Neural crest cell (in vitro differentiated cells): ENCODE measurements at regions not wholly inside any gene's neighbourhood (a gene's known extent, or its start where the extent isn't known, plus 50 kb on each side); places are given as distances from the start of the nearest gene placed in this dataset.
"Not testable (repeated sequence)": the region's sequence is repeated elsewhere in the genome, so short reads cannot be mapped to it uniquely, and the experiment has no call there.

Experiments used
- DNase-seq: peaks from one replicate; pipeline ENCODE4 v3.0.0; 2021; ENCODE audit warnings: low read depth, mixed read lengths, low spot score
- H3K27ac Mint-ChIP-seq: one replicate; pipeline ENCODE4 v1.8.0; 2021; ENCODE audit warnings: mild to moderate bottlenecking, mixed read lengths; ENCODE audit not compliant: unreplicated experiment
- H3K27me3 Mint-ChIP-seq: 2 replicates; pipeline ENCODE4 v1.8.0; 2021; ENCODE audit warnings: low read depth, mild to moderate bottlenecking, mixed read lengths
- H3K36me3 Mint-ChIP-seq: 2 replicates; pipeline ENCODE4 v1.8.0; 2021; ENCODE audit warnings: low read depth, mild to moderate bottlenecking, mixed read lengths
- H3K4me1 Mint-ChIP-seq: 2 replicates; pipeline ENCODE4 v1.8.0; 2021; ENCODE audit warnings: mixed read lengths
- H3K4me3 Mint-ChIP-seq: one replicate; pipeline ENCODE4 v1.8.0; 2021; ENCODE audit warnings: mild to moderate bottlenecking, mixed read lengths
- H3K9me3 Mint-ChIP-seq: 2 replicates; pipeline ENCODE4 v1.8.0; 2021; ENCODE audit warnings: mixed read lengths
- TF ChIP-seq, protein P1 (sequence below): fragments of 200-600 bp; sonication (generic); conservative IDR thresholded peaks from 2 replicates; pipeline ENCODE4 v1.5.0; 2021; ENCODE audit warnings: antibody characterized with exemption, mild to moderate bottlenecking

DNA sequence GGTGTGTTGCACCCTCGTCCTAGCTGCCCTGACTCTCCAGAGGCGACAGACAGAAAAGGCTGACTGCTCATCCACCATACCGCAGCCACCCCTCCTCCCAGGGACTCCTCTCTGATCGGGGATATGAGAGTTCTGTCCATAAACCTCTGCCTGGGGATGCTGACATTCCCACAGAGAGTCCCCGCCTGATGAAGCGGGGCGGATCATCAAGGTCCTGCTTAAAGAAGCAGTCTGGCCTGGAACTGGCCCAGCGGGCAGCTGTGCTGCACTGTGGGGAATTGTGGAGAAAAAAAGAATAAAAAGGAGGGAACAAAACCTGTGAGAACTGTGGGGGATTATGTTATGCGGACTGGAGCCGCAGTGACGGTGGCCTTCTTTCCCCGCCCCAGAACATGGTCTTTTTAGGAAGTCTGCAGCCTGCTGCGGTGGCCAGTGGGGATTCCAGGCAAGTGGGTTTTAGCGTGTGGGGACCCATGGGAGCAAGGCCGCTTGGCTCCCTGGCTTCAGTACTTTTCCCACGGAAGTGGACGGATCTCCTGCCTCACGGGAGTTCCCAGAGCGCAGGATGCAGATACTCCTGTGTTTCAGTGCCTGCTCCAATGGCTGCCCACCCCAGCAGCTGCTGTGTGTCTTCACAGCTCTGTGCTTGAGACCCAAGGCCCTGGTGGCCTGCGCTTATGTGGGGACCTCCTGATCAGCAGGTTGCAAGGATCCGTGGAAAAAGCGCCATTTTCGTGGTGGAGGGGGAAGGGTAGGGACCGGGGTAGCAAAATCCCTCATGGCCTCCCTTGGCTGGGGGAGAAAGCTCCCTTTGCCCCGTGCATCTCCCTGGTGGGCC lies 1456.2 kb upstream of the SLC10A2 start:
- no peak overlapping the region for H3K27ac Mint-ChIP-seq
- H3K27me3 Mint-ChIP-seq: no peaks in the 10 kb centered on the region
- peaks cover 20% of the 10 kb centered on the region for H3K9me3 Mint-ChIP-seq
- TF ChIP-seq, protein P1, sequence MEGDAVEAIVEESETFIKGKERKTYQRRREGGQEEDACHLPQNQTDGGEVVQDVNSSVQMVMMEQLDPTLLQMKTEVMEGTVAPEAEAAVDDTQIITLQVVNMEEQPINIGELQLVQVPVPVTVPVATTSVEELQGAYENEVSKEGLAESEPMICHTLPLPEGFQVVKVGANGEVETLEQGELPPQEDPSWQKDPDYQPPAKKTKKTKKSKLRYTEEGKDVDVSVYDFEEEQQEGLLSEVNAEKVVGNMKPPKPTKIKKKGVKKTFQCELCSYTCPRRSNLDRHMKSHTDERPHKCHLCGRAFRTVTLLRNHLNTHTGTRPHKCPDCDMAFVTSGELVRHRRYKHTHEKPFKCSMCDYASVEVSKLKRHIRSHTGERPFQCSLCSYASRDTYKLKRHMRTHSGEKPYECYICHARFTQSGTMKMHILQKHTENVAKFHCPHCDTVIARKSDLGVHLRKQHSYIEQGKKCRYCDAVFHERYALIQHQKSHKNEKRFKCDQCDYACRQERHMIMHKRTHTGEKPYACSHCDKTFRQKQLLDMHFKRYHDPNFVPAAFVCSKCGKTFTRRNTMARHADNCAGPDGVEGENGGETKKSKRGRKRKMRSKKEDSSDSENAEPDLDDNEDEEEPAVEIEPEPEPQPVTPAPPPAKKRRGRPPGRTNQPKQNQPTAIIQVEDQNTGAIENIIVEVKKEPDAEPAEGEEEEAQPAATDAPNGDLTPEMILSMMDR: no peak
- H3K4me3 Mint-ChIP-seq: no peak overlapping the region
- H3K4me1 Mint-ChIP-seq: peaks cover 10% of the 10 kb centered on the region
- peaks cover 5% of the 10 kb centered on the region for H3K36me3 Mint-ChIP-seq
- DNase-seq: no peak

DNA sequence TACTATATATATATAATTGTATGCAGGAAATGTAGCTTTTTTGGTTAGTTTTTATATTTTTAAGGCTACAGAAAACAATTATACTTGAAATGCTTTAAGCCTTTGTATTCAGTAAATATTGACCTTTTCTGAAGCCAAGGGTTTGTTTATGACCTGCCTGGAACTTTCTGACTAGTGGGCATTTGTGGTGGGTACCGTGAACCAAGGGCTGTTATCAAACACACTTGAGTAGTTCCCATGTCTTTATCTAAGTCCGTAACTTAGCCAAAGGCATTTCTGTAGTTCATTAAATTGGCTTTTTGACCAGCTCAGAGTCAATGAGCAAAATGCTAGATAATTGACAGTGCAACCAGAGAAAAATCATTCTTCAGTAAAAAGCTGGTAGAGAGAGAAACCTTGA lies 1444.2 kb upstream of the SLC10A2 start:
- DNase-seq: no peak
- Mint-ChIP-seq H3K9me3 (no peaks in the 10 kb centered on the region), H3K27me3 (no peaks in the 10 kb centered on the region), H3K27ac (no peak overlapping the region), H3K4me3 (no peak overlapping the region), H3K4me1 (no peaks in the 10 kb centered on the region), H3K36me3 (no peaks in the 10 kb centered on the region)
- TF ChIP-seq, protein P1: no peak

DNA sequence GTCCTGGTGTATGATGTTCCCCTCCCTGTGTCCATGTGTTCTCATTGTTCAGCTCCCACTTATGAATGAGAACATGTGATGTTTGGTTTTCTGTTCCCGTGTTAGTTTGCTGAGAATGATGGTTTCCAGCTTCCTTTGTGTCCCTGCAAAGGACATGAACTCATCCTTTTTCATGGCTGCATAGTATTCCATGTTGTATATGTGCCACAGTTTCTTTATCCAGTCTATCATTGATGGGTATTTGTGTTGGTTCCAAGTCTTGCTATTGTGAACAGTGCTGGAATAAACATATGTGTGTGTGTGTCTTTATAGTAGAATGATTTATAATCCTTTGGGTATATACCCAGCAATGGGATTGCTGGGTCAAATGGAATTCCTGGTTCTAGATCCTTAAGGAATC lies 1427.3 kb upstream of the SLC10A2 start:
- H3K4me1 Mint-ChIP-seq, H3K27ac Mint-ChIP-seq, H3K4me3 Mint-ChIP-seq, H3K9me3 Mint-ChIP-seq, DNase-seq, H3K36me3 Mint-ChIP-seq, H3K27me3 Mint-ChIP-seq: not testable (repeated sequence)

DNA sequence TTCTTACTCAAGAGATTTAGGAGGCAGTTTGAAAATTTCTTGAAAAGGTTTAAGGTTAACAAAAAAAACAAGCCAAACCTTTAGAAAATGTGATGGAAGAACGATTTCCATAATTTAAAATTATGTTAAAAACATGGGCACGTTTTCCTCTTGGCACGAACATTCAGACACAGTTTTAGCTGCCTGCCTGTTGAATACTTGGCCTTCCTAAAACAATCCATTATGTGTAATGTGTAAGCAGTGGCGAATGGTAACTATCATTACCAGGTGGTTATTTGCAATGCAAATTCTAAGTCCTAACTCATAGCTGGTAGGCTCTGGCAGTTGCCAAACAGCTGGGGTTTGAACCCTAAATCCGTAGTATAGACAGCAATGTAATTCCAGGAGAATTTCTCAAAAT lies 1425.7 kb upstream of the SLC10A2 start:
- no peaks in the 10 kb centered on the region for H3K4me1 Mint-ChIP-seq
- TF ChIP-seq, protein P1: no peak
- no peaks in the 10 kb centered on the region for H3K9me3 Mint-ChIP-seq
- no peaks in the 10 kb centered on the region for H3K27me3 Mint-ChIP-seq
- H3K27ac Mint-ChIP-seq: no peak overlapping the region
- no peak for DNase-seq
- H3K4me3 Mint-ChIP-seq: no peak overlapping the region
- H3K36me3 Mint-ChIP-seq: no peaks in the 10 kb centered on the region

DNA sequence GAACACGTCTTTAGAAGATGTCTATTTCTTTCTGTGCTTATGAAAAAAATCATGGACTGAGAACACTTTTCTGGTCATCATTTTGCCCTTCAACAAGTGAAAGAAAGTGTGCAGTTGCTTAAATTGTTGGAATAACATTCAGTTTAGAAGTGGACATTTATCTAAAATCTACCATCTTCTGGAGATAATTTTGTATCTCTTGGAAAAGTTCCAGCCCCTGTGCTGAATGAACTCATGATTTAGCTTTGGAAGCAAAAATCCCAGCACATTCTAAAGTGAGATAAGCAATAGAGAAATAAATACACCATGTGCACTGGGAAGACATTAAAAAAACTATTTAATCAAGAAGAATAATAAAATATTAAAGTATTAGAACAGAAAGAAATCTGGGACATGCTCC lies 1420.8 kb upstream of the SLC10A2 start:
- H3K36me3 Mint-ChIP-seq: no peaks in the 10 kb centered on the region
- H3K9me3 Mint-ChIP-seq: no peaks in the 10 kb centered on the region
- DNase-seq: no peak
- H3K27me3 Mint-ChIP-seq: no peaks in the 10 kb centered on the region
- H3K4me3 Mint-ChIP-seq: no peak overlapping the region
- TF ChIP-seq, protein P1: no peak
- H3K27ac Mint-ChIP-seq: no peak overlapping the region
- peaks cover 5% of the 10 kb centered on the region for H3K4me1 Mint-ChIP-seq

DNA sequence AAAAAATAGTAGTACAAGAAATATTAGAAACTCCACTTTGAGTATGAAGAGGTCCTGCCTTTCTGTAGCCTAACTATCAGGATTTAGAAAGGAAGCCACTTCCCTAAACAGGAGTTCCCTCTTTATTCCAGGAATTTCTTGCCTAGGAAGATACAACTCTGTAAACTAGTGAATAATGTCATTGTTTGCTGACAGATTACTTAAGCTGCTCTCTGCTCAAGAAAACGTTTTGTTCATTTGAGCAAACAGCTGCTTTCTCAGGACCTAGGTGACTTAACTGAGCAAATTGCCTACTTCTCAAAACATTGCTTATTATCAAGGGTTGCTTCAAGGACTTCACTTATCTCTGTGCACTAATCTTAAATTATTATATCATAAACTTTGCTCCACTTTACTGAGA lies 1419.4 kb upstream of the SLC10A2 start:
- H3K36me3 Mint-ChIP-seq: no peaks in the 10 kb centered on the region
- H3K4me1 Mint-ChIP-seq: peaks cover 5% of the 10 kb centered on the region
- no peak overlapping the region for H3K4me3 Mint-ChIP-seq
- no peaks in the 10 kb centered on the region for H3K9me3 Mint-ChIP-seq
- TF ChIP-seq, protein P1: no peak
- DNase-seq: no peak
- no peaks in the 10 kb centered on the region for H3K27me3 Mint-ChIP-seq
- no peak overlapping the region for H3K27ac Mint-ChIP-seq
